ENCODE measurements at regions not wholly inside any gene's neighbourhood (a gene's known extent, or its start where the extent isn't known, plus 50 kb on each side); places are given as distances from the start of the nearest gene placed in this dataset.

DNA sequence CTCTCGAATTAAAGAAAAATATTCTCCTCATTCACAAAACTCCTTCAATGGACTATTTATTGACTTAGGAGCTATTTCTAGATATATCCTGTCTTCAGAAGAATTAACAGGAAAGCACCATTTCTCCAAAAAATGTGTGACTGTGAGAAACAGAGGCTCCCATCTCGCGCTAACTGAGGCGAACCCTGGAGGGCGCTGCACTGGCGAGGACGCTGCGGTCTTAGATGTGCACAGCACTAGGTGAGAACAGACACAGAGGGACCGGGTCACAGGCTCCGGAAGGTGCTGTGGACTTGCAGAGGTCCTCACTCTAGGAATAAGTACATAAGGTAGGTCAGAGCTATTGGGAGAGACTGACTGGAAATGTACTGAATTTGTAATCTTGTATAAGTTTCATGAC, 229.7 kb upstream of the SLC35G4 start:
- ChIA-PET POLR2A (no interaction called here), CTCF (interaction anchor here (0.6 to 1.2 kb wide), 5 partner anchors 11 to 497 kb away, joined by 3 read pairs; no protein-coding TSS in a partner anchor)

DNA sequence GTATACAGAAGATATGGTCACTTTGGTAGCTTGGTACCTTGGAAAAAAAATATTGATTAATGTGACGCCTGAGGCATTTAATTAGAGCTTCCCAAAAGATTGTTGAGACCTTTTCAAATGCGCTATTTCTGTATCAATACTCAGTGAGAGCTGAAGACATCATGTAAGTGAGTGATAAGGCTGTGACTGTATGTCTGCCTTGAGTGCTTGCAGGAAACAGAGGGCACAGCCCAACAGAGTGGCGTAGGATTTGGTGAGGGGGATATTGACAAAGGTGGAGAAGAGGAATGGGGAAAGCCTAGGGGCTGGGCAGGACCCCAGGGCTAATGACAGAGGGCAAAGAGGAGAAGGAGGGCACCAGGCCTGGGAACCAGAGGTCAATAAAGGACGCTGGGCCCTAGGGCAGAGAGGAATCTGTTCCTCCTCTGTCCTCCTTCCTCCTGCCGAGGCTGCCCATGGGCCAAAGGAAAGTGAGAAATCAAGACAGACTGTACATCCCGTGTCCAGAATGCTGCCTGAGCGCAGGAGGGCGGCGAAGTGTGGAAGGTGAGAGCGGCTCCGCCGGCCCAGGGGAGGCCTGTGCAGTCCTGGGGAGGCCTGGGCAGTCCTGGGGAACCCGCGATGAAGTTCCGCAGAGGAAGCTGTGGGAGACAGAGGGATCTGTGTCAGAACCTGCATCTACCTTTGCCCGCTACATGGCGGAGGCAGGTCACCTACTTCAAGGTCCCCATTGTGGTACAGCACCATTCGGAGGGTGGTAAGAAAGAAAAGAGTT, 228.6 kb upstream of the PIEZO2 start:
- Histone ChIP-seq H3K4me1 (ENCODE audit: control insufficient read depth, insufficient read depth, low read length) (no peaks in the 10 kb centered on the region), H3K36me3 (ENCODE audit: control insufficient read depth in 2 of 2, insufficient read depth in 1 of 2, low read length in 2 of 2) (no peaks in the 10 kb centered on the region), H3K4me3 (ENCODE audit: low read depth, low read length) (no peak overlapping the region), H3K27ac (ENCODE audit: extremely low read depth, low read depth, low read length) (no peak overlapping the region), H3K9me3 (ENCODE audit: control insufficient read depth, insufficient read depth, low read depth, low read length) (no peaks in the 10 kb centered on the region)
- TF ChIP-seq ZNF121 (tag by site-specific recombination; IDR thresholded peaks at IDR 0.05) = no peak
- no peak for TF ChIP-seq ZNF214 (tag by site-specific recombination; IDR thresholded peaks at IDR 0.05; ENCODE audit: borderline replicate concordance)
- TF ChIP-seq TCF7L2 (IDR thresholded peaks at IDR 0.05; ENCODE audit: borderline replicate concordance, low read depth, low read length) = no peak
- TF ChIP-seq WT1 (tag by site-specific recombination; IDR thresholded peaks at IDR 0.05) = no peak
- no peak for TF ChIP-seq ZNF560 (tag by site-specific recombination; IDR thresholded peaks at IDR 0.05; ENCODE audit: borderline replicate concordance)
- TF ChIP-seq SP3 (tag by site-specific recombination; IDR thresholded peaks at IDR 0.05) = no peak
- TF ChIP-seq ZNF514 (tag by site-specific recombination; IDR thresholded peaks at IDR 0.05) = no peak
- no peak for TF ChIP-seq ZEB2 (tag by site-specific recombination; IDR thresholded peaks at IDR 0.05)
- POLR2A ChIA-PET = no interaction called here
- CTCF ChIA-PET = interaction anchor here (1.4 kb wide), 1 partner anchor 67 kb away, joined by 7 read pairs; no protein-coding TSS in a partner anchor

More for the DNA sequence above, 229.7 kb upstream of the SLC35G4 start:
- H3K27ac ChIP-seq (ENCODE audit: extremely low read depth, low read depth, low read length) = no peak overlapping the region
- H3K9me3 ChIP-seq (ENCODE audit: control insufficient read depth, insufficient read depth, low read depth, low read length) = no peaks in the 10 kb centered on the region
- H3K4me1 ChIP-seq (ENCODE audit: control insufficient read depth, insufficient read depth, low read length) = no peaks in the 10 kb centered on the region
- H3K36me3 ChIP-seq (ENCODE audit: control insufficient read depth in 2 of 2, insufficient read depth in 1 of 2, low read length in 2 of 2) = no peaks in the 10 kb centered on the region
- TF ChIP-seq ZNF292 (tag by site-specific recombination; IDR thresholded peaks at IDR 0.05; ENCODE audit: borderline replicate concordance, low read depth) (no peak), MYNN (tag by site-specific recombination; IDR thresholded peaks at IDR 0.05; ENCODE audit: borderline replicate concordance) (no peak)
- H3K4me3 ChIP-seq (ENCODE audit: low read depth, low read length) = no peak overlapping the region

DNA sequence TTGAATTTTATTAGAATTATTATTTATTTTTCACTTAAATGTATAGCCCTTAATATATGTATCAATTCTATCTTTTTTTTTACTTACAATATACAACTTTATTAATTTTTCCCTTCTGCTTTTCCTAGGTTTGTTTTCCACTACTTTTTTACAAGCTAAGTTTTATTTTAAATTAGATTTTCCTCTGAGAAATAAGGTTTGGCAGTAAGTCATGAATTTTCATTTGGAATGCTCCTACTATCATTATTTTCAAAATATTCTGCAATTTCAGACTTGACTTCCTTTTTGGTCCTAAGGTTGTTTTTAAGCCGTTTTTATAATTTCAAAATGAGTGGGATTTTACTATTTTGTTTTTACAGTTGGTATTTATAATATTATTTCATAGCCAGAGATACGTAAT, 222.8 kb upstream of the PIEZO2 start:
- POLR2A ChIA-PET = no interaction called here
- TF ChIP-seq ZNF777 (tag by site-specific recombination; IDR thresholded peaks at IDR 0.05; ENCODE audit: borderline replicate concordance) (no peak), ZSCAN23 (tag by site-specific recombination; IDR thresholded peaks at IDR 0.05) (no peak), ZNF600 (tag by site-specific recombination; IDR thresholded peaks at IDR 0.05) (no peak), ZNF707 (tag by site-specific recombination; IDR thresholded peaks at IDR 0.05) (no peak), ZNF112 (tag by site-specific recombination; IDR thresholded peaks at IDR 0.05) (no peak), ZFP69B (tag by site-specific recombination; IDR thresholded peaks at IDR 0.05) (no peak), ZNF416 (tag by site-specific recombination; IDR thresholded peaks at IDR 0.05) (no peak), SALL2 (tag by site-specific recombination; IDR thresholded peaks at IDR 0.05; ENCODE audit: borderline replicate concordance) (no peak), ZNF549 (tag by site-specific recombination; IDR thresholded peaks at IDR 0.05) (no peak)
- TF ChIP-seq, protein P1, sequence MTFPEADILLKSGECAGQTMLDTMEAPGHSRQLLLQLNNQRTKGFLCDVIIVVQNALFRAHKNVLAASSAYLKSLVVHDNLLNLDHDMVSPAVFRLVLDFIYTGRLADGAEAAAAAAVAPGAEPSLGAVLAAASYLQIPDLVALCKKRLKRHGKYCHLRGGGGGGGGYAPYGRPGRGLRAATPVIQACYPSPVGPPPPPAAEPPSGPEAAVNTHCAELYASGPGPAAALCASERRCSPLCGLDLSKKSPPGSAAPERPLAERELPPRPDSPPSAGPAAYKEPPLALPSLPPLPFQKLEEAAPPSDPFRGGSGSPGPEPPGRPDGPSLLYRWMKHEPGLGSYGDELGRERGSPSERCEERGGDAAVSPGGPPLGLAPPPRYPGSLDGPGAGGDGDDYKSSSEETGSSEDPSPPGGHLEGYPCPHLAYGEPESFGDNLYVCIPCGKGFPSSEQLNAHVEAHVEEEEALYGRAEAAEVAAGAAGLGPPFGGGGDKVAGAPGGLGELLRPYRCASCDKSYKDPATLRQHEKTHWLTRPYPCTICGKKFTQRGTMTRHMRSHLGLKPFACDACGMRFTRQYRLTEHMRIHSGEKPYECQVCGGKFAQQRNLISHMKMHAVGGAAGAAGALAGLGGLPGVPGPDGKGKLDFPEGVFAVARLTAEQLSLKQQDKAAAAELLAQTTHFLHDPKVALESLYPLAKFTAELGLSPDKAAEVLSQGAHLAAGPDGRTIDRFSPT (tag by site-specific recombination; IDR thresholded peaks at IDR 0.05) = no peak
- no peak overlapping the region for H3K27ac ChIP-seq (ENCODE audit: extremely low read depth, low read depth, low read length)
- H3K36me3 ChIP-seq (ENCODE audit: control insufficient read depth in 2 of 2, insufficient read depth in 1 of 2, low read length in 2 of 2) = no peaks in the 10 kb centered on the region
- CTCF ChIA-PET = interaction anchor here (1.4 kb wide), 1 partner anchor 61 kb away, joined by 3 read pairs; no protein-coding TSS in a partner anchor
- H3K4me3 ChIP-seq (ENCODE audit: low read depth, low read length) = no peak overlapping the region
- no peaks in the 10 kb centered on the region for H3K4me1 ChIP-seq (ENCODE audit: control insufficient read depth, insufficient read depth, low read length)
- no peaks in the 10 kb centered on the region for H3K9me3 ChIP-seq (ENCODE audit: control insufficient read depth, insufficient read depth, low read depth, low read length)
